ENCODE measurements at regions not wholly inside any gene's neighbourhood (a gene's known extent, or its start where the extent isn't known, plus 50 kb on each side); places are given as distances from the start of the nearest gene placed in this dataset.

DNA sequence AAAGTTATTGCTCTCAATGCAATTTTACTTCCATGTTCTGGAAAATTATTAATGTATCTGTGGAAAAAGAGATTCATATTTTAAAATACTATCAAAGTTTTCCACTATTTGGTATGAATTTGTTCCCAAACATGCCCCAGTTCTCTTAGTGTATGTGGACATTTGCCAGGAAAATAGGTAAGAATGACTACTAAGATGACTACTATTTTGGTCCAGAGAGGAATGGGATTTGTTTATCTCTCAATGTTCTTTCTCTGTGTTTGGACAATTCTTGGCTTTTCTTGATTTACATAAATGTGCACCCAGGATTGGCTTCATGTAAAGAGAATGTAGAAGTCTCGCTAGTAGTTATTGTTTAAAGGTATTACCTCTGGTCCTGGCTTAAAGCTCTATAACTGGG is 60.3 kb upstream of the POT1 start:
- no peak for DNase-seq
